Mesenchymal stem cell (in vitro differentiated cells and primary cell): ENCODE measurements at regions not wholly inside any gene's neighbourhood (a gene's known extent, or its start where the extent isn't known, plus 50 kb on each side); places are given as distances from the start of the nearest gene placed in this dataset.
A peak's percentile ranks its signal among the peaks of the same experiment; 100 is the strongest.

Source experiments
- DNase-seq: peaks from one replicate; pipeline ENCODE4 v3.0.0-alpha.2; 2013
- H2AFZ ChIP-seq: one replicate; pipeline ENCODE4 v1.6.1; 2013; ENCODE audit warnings: low read depth, mild to moderate bottlenecking, control low read depth, inconsistent platforms, low read length, moderate library complexity
- H2AK5ac ChIP-seq: 2 replicates; pipeline ENCODE4 v1.6.1; 2013; ENCODE audit warnings: low read length, moderate library complexity, mild to moderate bottlenecking, inconsistent platforms; ENCODE audit not compliant: severe bottlenecking
- H2BK120ac ChIP-seq: one replicate; pipeline ENCODE4 v1.6.1; 2013; ENCODE audit warnings: low read depth, mild to moderate bottlenecking, inconsistent platforms, low read length, moderate library complexity
- H2BK12ac ChIP-seq, 2 experiments: one replicate each; pipeline ENCODE4 v1.6.1; 2013; ENCODE audit warnings: inconsistent platforms in 2 of 2, low read length in 2 of 2, mild to moderate bottlenecking in 2 of 2, moderate library complexity in 2 of 2, control low read depth in 1 of 2
- H2BK15ac ChIP-seq: one replicate; pipeline ENCODE4 v1.6.1; 2013; ENCODE audit warnings: mild to moderate bottlenecking, low read depth, inconsistent platforms; ENCODE audit not compliant: poor library complexity, severe bottlenecking
- H2BK5ac ChIP-seq: 2 replicates; pipeline ENCODE4 v1.6.1; 2013; ENCODE audit warnings: low read depth, mild to moderate bottlenecking, low read length, control low read depth, inconsistent platforms; ENCODE audit not compliant: poor library complexity, severe bottlenecking
- H3K14ac ChIP-seq, 2 experiments: one replicate each; pipeline ENCODE4 v1.6.1; 2013; ENCODE audit warnings: inconsistent platforms in 2 of 2, low read length in 2 of 2, control low read depth in 1 of 2, mild to moderate bottlenecking in 1 of 2, moderate library complexity in 1 of 2
- H3K18ac ChIP-seq, 2 experiments: one replicate each; pipeline ENCODE4 v1.6.1; 2013; ENCODE audit warnings: inconsistent platforms in 2 of 2, low read length in 2 of 2, control low read depth in 1 of 2, low read depth in 1 of 2, mild to moderate bottlenecking in 1 of 2
- H3K23ac ChIP-seq, 2 experiments: one replicate each; pipeline ENCODE4 v1.6.1; 2013; ENCODE audit warnings: inconsistent platforms in 2 of 2, low read length in 2 of 2, mild to moderate bottlenecking in 2 of 2, moderate library complexity in 2 of 2, control low read depth in 1 of 2
- H3K27ac ChIP-seq: 2 replicates; pipeline ENCODE4 v1.5.1; 2013; ENCODE audit warnings: mild to moderate bottlenecking, moderate library complexity, low read length, control low read depth, inconsistent platforms; ENCODE audit not compliant: poor library complexity, severe bottlenecking
- H3K27me3 ChIP-seq, 2 experiments: 2 replicates each; pipeline versions ENCODE4 v1.6.1 to v1.7.0; 2013; ENCODE audit warnings: low read length in 2 of 2, mild to moderate bottlenecking in 2 of 2, moderate library complexity in 2 of 2, control low read depth in 1 of 2, inconsistent platforms in 1 of 2; ENCODE audit not compliant: control insufficient read depth in 1 of 2, insufficient read depth in 1 of 2
- H3K36me3 ChIP-seq, 2 experiments: 2 replicates each; pipeline versions ENCODE4 v1.6.1 to v1.7.0; 2013; ENCODE audit warnings: low read length in 2 of 2, control low read depth in 1 of 2, inconsistent platforms in 1 of 2, low read depth in 1 of 2, mild to moderate bottlenecking in 1 of 2; ENCODE audit not compliant: insufficient read depth in 2 of 2, control insufficient read depth in 1 of 2
- H3K4ac ChIP-seq, 2 experiments: one replicate each; pipeline ENCODE4 v1.6.1; 2013; ENCODE audit warnings: inconsistent platforms in 2 of 2, low read length in 2 of 2, mild to moderate bottlenecking in 2 of 2, moderate library complexity in 2 of 2, control low read depth in 1 of 2, low read depth in 1 of 2
- H3K4me1 ChIP-seq: 2 replicates; pipeline ENCODE4 v1.6.1; 2013; ENCODE audit warnings: low read depth, low read length, control low read depth; ENCODE audit not compliant: control insufficient read depth, insufficient read depth
- H3K4me2 ChIP-seq: 2 replicates; pipeline ENCODE4 v1.6.1; 2013; ENCODE audit warnings: low read length, mild to moderate bottlenecking, inconsistent platforms; ENCODE audit not compliant: poor library complexity, severe bottlenecking
- H3K4me3 ChIP-seq, 2 experiments: 2 replicates each; pipeline versions ENCODE4 v1.5.1 to v1.7.0; 2013; ENCODE audit warnings: low read length in 2 of 2, mild to moderate bottlenecking in 2 of 2, control low read depth in 1 of 2, low read depth in 1 of 2; ENCODE audit not compliant: insufficient read depth in 1 of 2
- H3K79me1 ChIP-seq: replicated peaks from 2 replicates; pipeline ENCODE4 v1.6.1; 2013; ENCODE audit warnings: mild to moderate bottlenecking, control low read depth, low read length, inconsistent platforms; ENCODE audit not compliant: poor library complexity, severe bottlenecking
- H3K9ac ChIP-seq: 2 replicates; pipeline ENCODE4 v1.7.0; 2013; ENCODE audit warnings: mild to moderate bottlenecking, low read length, moderate library complexity
- H3K9me3 ChIP-seq: 2 replicates; pipeline ENCODE4 v1.7.0; 2013; ENCODE audit warnings: mild to moderate bottlenecking, low read length; ENCODE audit not compliant: control insufficient read depth
- H4K8ac ChIP-seq: one replicate; pipeline ENCODE4 v1.6.1; 2013; ENCODE audit warnings: inconsistent platforms, mild to moderate bottlenecking, low read length, moderate library complexity
- H4K91ac ChIP-seq: one replicate; pipeline ENCODE4 v1.6.1; 2013; ENCODE audit warnings: mild to moderate bottlenecking, low read length, inconsistent platforms
- WGBS: methylation state at CpG from one replicate; pipeline ENCODE4 v1.1.7; 2013; ENCODE audit warnings: mixed read lengths; 5-methylcytosine and 5-hydroxymethylcytosine counted together

DNA sequence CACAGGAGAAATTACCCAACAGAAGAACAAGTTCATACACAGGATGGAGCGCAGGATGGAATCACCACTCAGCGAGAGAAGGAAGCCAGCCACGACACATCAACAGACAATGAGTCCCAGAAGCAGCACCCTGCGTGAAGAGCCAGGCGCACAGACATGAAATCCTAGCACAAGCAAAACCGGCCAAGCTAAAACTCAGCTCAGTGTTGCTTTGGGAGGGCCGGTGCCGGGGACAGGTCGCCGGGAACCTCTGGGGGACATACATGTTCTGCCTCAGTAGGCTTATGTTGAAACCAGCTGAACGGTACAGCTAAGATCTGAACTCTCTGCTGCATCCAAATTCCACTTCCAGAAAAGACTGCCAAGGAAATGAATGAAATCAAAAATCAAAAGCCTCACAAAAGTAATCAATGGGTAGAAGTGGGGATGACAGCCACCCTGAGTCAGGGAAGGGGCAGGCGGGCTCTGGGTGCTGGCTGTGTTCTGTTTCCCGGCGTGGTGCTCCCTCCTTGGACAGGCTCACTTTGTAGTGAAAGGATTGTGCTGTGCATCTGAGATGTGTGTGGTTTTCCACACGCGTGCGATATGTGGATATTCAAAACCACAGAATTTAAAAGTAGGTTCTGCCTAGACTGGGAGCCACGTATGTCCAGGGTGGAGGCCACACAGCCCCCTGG, 114.7 kb downstream of the PDGFA start:
- Histone ChIP-seq H3K4me1 (peaks cover 6% of the 10 kb centered on the region), H2BK5ac (no peak overlapping the region), H2AFZ (no peak overlapping the region), H3K4ac (no peak overlapping the region), H3K18ac (no peak overlapping the region), H2AK5ac (no peak overlapping the region), H2BK12ac (no peak overlapping the region), H3K14ac (no peak overlapping the region), H3K36me3 (no peaks in the 10 kb centered on the region), H3K4me2 (no peak overlapping the region), H3K9me3 (peaks cover 6% of the 10 kb centered on the region), H3K9ac (no peak overlapping the region), H2BK120ac (no peak overlapping the region), H3K79me1 (no peaks in the 10 kb centered on the region), H2BK15ac (no peak overlapping the region), H3K4me3 (no peak overlapping the region), H3K27me3 (peaks cover 24 to 54% of the 10 kb centered on the region in 2 experiments), H4K8ac (no peak overlapping the region), H4K91ac (no peak overlapping the region), H3K27ac (no peak overlapping the region), H3K23ac (no peak overlapping the region)
- whole genome bisulfite sequencing, result 87% methylated on average over 17 of the region's 18 CpGs
- DNase-seq, result no peak

DNA sequence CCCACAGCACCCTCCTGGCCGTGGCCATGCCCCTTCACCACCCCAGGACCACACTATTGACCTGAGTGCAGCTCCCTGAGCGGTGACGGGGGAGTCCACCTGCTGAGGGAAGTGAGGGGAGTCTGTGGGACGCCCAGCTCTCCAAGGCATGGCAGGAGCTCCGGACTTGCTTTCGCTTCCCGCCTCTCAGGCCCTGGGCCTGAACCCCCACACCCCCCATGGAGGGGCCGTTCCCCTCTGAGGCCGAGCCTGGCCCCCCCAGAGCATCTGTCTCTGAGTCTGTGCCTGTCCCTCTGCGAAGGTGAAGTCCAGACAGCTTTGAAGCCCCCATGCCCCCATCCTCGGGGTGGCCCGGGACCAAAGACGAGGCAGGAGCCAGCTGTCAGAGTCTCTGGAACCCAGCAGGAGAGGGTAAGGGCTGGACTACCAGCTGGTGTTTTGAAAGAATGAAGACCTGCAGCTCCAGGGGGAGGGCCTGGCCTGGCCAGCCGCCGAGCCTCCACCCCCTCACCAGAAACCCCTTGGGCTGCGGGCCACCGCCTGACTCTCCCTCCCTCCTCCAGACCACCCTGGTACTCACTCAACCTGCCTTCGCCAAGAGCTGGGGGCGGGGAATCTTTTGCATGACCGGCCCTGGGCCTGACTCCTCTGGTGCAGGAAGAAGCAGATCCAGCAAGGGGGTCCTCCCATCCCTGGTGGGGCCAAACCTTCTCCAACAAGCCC, 114.0 kb downstream of the PDGFA start:
- Histone ChIP-seq H3K36me3 (no peaks in the 10 kb centered on the region), H2BK5ac (no peak overlapping the region), H3K79me1 (no peaks in the 10 kb centered on the region), H3K18ac (no peak overlapping the region), H3K4me3 (peak overlapping the region in 1 of 2 experiments; percentile 5), H3K9ac (no peak overlapping the region), H3K14ac (no peak overlapping the region), H3K4ac (no peak overlapping the region), H2BK15ac (peak overlapping the region; percentile 30), H3K27me3 (peaks cover 24 to 61% of the 10 kb centered on the region in 2 experiments), H2AK5ac (no peak overlapping the region), H3K4me2 (no peak overlapping the region), H2BK120ac (no peak overlapping the region), H3K4me1 (peaks cover 10% of the 10 kb centered on the region), H4K8ac (no peak overlapping the region), H2AFZ (no peak overlapping the region), H3K23ac (no peak overlapping the region), H4K91ac (no peak overlapping the region), H3K9me3 (peaks cover under 1% of the 10 kb centered on the region), H3K27ac (no peak overlapping the region), H2BK12ac (no peak overlapping the region)
- 62% methylated on average over 19 of the region's 20 CpGs for WGBS
- DNase-seq, result no peak

- Histone ChIP-seq H3K9me3 (no peaks in the 10 kb centered on the region), H3K4me1 (peaks cover 10% of the 10 kb centered on the region), H3K4ac (no peak overlapping the region), H3K79me1 (no peaks in the 10 kb centered on the region), H3K18ac (no peak overlapping the region), H2AFZ (no peak overlapping the region), H3K14ac (no peak overlapping the region), H2BK12ac (no peak overlapping the region), H2AK5ac (no peak overlapping the region), H4K91ac (no peak overlapping the region), H4K8ac (no peak overlapping the region), H3K27me3 (peaks cover 24 to 67% of the 10 kb centered on the region in 2 experiments), H3K4me3 (no peak overlapping the region), H3K23ac (no peak overlapping the region), H3K4me2 (no peak overlapping the region), H3K36me3 (no peaks in the 10 kb centered on the region), H2BK120ac (no peak overlapping the region), H2BK5ac (no peak overlapping the region), H3K9ac (no peak overlapping the region), H3K27ac (no peak overlapping the region), H2BK15ac (no peak overlapping the region)
- 70% methylated on average over 6 of the region's 6 CpGs for WGBS
- no peak for DNase-seq
These were observed 111.7 kb downstream of the PDGFA start for GRCh38 chr7:407721-408539.

GRCh38 chr7:408751-409311, 110.8 kb downstream of the PDGFA start:
- no peak overlapping the region for H3K27ac ChIP-seq
- peaks cover 10% of the 10 kb centered on the region for H3K4me1 ChIP-seq
- H4K8ac ChIP-seq, result no peak overlapping the region
- no peak overlapping the region for H2BK12ac ChIP-seq
- no peak for DNase-seq
- no peak overlapping the region for H3K18ac ChIP-seq
- no peaks in the 10 kb centered on the region for H3K79me1 ChIP-seq
- H2BK120ac ChIP-seq, result no peak overlapping the region
- 88% methylated on average over 21 of the region's 21 CpGs for WGBS
- H3K27me3 ChIP-seq, result peaks cover 24 to 67% of the 10 kb centered on the region in 2 experiments
- no peak overlapping the region for H2AK5ac ChIP-seq
- no peak overlapping the region for H3K4me2 ChIP-seq
- no peak overlapping the region for H4K91ac ChIP-seq
- H3K9me3 ChIP-seq, result no peaks in the 10 kb centered on the region
- no peaks in the 10 kb centered on the region for H3K36me3 ChIP-seq
- H3K14ac ChIP-seq, result no peak overlapping the region
- H2BK5ac ChIP-seq, result no peak overlapping the region
- no peak overlapping the region for H3K9ac ChIP-seq
- no peak overlapping the region for H2BK15ac ChIP-seq
- no peak overlapping the region for H3K4me3 ChIP-seq
- no peak overlapping the region for H3K4ac ChIP-seq
- no peak overlapping the region for H2AFZ ChIP-seq
- H3K23ac ChIP-seq, result no peak overlapping the region
